Esophagus squamous epithelium (tissue), 4 donors: ENCODE measurements at regions not wholly inside any gene's neighbourhood (a gene's known extent, or its start where the extent isn't known, plus 50 kb on each side); places are given as distances from the start of the nearest gene placed in this dataset.

Source experiments
- CTCF ChIP-seq, 6 experiments: fragments of 450-650 bp in 4 of 6; fragments of 200-600 bp in 2 of 6; sonication (generic) in 2 of 6; IDR thresholded peaks; one replicate each; pipeline ENCODE4 v1.5.1; 2016 to 2019; ENCODE audit warnings: antibody characterized with exemption in 6 of 6, mild to moderate bottlenecking in 4 of 6, moderate library complexity in 4 of 6
- POLR2A ChIP-seq, 4 donors: fragments of 450-650 bp; IDR thresholded peaks; one replicate each; pipeline ENCODE4 v1.6.1; 2017; ENCODE audit warnings: antibody characterized with exemption in 4 of 4, mild to moderate bottlenecking in 4 of 4, moderate library complexity in 3 of 4

- TF ChIP-seq CTCF (IDR thresholded peaks at IDR 0.05) (no peak), POLR2A (IDR thresholded peaks at IDR 0.05) (no peak)
Observed at GRCh38 chr4:43274376-43274775, 381.9 kb downstream of the GRXCR1 start.
